OCI-LY7 (cell line): ENCODE measurements at regions not wholly inside any gene's neighbourhood (a gene's known extent, or its start where the extent isn't known, plus 50 kb on each side); places are given as distances from the start of the nearest gene placed in this dataset.
"Not testable (repeated sequence)": the region's sequence is repeated elsewhere in the genome, so short reads cannot be mapped to it uniquely, and the experiment has no call there.

ENCODE experiments used
- EZH2phosphoT487 ChIP-seq: fragments of 200-600 bp; sonication (generic); IDR thresholded peaks from 2 replicates; pipeline ENCODE4 v1.6.1; 2018; ENCODE audit warnings: low read depth, borderline replicate concordance, mild to moderate bottlenecking, mixed run types, antibody characterized with exemption, low read length, moderate library complexity, mixed read lengths
- TF ChIP-seq, protein P1 (sequence below): fragments of 200-600 bp; sonication (generic); conservative IDR thresholded peaks from 2 replicates; pipeline ENCODE4 v1.5.1; 2014; ENCODE audit warnings: mild to moderate bottlenecking, antibody characterized with exemption, low read length, moderate library complexity, mixed read lengths

DNA sequence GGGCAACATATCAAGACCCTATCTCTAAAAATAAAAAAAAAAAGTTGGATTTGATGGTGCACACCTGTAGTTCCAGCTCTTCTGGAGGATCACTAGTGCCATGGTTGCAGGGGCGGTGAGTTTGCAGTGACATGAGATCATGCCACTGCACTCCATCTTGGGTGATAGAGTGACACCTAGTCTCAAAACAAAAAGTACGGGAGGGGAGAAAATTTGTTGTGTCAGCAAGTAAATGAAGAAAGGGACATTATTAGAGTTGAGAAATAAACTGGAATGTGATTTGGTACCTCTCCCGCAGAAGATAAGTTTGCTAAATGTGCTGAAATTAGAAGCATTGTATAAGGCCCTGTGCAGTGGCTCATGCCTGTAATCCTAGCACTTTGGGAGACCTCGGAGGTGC lies 105.1 kb downstream of the PPIAL4G start:
- TF ChIP-seq, protein P1, sequence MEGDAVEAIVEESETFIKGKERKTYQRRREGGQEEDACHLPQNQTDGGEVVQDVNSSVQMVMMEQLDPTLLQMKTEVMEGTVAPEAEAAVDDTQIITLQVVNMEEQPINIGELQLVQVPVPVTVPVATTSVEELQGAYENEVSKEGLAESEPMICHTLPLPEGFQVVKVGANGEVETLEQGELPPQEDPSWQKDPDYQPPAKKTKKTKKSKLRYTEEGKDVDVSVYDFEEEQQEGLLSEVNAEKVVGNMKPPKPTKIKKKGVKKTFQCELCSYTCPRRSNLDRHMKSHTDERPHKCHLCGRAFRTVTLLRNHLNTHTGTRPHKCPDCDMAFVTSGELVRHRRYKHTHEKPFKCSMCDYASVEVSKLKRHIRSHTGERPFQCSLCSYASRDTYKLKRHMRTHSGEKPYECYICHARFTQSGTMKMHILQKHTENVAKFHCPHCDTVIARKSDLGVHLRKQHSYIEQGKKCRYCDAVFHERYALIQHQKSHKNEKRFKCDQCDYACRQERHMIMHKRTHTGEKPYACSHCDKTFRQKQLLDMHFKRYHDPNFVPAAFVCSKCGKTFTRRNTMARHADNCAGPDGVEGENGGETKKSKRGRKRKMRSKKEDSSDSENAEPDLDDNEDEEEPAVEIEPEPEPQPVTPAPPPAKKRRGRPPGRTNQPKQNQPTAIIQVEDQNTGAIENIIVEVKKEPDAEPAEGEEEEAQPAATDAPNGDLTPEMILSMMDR, result not testable (repeated sequence)
- TF ChIP-seq EZH2phosphoT487, result not testable (repeated sequence)
